Stimulated activated CD4-positive, alpha-beta T cell treated with anti-CD3 and anti-CD28 coated beads, Interleukin-2, amount 100 ng/mL, for 48 hours (primary cell): ENCODE measurements at regions not wholly inside any gene's neighbourhood (a gene's known extent, or its start where the extent isn't known, plus 50 kb on each side); places are given as distances from the start of the nearest gene placed in this dataset.
A peak's percentile ranks its signal among the peaks of the same experiment; 100 is the strongest.

Source experiments
- DNase-seq, 2 donors: peaks; one replicate each; pipeline ENCODE4 v3.0.0-alpha.2; 2020

DNA sequence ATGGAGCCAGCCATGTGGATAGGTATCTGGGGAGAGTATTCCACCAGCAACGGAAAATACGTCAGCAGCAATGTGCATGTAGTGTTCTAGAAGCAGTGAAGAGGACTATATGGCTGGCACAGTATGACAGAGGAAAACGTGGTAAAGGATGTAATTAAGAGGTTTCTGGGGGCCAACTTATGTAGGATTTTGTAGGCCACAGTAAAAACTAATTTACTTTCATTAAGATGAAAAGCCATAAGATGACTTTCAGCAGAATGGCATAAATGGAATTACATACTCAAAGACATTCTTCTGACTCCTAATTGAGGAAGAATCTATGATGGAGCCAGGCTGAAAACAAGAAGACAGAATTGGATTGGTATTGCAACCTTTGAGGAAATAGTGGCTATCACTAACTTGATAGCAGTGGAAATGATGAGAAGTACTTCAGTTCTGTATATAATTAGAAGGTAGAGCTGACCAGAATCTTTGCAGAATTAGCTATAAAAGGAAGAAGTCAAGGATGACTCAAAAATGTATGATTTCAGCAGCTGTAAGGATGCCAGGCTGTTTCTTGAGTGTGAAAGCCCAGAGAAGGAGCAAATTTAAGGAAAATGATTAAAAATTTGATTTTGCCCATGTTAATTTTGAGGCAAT lies 156.7 kb downstream of the MBL2 start:
- no peak for DNase-seq

DNA sequence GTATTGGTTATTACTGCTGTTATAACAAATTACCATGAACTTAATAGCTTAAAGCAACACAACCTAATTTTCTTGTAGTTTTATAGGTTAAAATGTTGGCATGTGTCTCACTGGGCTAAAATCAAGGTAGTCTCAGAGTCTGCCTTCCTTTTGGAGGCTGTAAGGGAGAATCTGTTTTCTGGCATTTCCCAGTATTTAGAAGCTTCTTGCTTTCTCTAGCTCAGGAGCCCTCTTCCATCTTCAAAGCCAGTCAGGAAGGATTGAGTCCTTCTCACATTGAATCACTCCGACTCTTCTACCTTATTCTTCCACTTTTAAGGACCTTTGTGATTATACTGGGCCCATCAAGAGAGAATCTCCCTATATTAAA lies 156.2 kb downstream of the MBL2 start:
- DNase-seq = no peak

DNA sequence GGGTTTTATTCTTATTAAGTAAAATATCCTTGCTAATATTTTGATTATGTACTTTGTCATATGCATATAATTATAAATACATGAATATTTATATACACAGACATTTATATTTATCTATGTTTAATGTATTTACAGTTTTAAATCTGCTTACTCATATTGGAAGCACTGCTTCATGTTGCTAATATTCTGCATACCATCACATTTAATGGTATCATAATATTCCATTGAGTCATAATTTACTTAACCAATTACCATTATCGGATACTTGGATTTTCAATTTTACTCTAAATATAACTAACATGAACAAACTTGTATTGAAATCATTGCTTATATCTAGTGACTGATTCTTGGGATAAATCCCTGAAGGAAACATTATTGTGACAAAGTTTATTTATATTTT lies 155.2 kb downstream of the MBL2 start:
- DNase-seq = no peak

DNA sequence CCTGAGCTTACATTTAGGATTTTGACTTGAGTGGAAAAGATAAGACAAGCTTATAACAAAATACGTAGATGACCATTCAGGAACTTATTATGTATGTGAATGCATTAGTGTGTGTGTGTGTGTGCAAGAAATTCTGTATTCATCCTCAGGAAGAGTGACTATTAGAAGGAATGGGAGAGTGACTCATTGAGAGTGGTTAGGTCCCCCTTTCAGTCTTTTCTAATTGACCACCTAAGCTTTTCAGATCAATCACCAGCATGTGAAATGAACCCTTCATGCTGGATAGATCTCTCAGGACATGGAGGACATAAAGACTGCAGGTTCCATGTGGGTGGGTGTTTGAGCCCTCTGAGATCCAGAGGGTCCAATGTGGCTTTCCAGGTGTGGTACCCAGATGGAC lies 153.5 kb downstream of the MBL2 start:
- no peak for DNase-seq

DNA sequence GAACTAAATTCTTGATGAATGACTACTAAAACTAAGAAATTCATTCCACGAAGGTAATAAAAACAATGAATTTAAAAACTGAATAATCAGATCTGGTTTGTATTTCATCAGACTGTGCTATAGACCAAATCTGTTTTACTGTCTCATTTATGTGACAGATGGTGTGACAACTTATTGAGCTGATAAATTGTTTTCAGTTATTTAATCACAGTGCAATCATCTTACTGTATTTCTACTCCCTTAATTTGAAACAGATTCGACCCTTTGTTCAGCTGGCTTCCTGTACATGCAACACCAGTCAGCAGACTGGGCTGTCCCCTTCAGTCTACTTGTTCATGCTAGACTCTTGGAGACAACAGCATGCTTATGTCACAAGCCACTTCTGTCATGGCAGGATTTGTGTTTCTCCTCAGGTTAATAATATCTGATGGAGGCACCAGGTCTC lies 150.9 kb downstream of the MBL2 start:
- no peak for DNase-seq

DNA sequence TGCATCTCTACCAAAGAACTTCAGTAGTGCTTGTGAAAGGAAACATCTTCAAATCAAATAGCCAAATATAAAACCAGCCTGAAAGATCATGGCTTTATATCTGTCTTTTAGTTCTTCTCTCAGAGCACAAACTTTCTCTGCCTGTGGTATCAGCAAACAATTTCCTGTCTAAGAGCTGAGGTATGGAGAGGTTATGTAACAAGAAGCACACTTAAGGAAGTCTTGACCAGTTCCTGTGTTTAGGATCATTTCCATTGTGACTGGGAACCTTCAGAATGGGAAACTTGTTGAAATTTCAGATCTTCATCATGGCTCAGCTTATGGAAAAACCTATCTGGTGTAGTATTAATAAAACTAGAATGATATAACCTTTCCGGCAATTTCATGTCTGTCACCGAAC lies 148.8 kb downstream of the MBL2 start:
- DNase-seq = no peak

DNA sequence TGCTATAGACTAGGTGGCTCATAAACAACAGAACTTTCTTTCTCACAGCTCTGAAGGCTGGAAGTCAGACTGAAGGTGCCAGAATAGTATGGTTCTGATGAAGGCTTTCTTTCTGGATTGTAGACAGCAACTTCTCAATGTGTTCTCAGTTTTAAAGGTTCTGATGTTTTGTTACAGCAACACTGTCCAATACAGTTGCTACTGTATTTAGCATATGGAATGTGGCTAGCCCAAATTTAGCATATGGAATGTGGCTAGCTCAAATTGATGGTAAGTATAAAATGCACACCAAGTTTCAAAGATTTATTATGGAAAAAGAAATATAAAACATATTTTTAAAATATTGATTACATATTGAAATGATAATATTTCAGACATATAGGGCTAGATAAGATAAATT lies 145.3 kb downstream of the MBL2 start:
- DNase-seq = no peak

DNA sequence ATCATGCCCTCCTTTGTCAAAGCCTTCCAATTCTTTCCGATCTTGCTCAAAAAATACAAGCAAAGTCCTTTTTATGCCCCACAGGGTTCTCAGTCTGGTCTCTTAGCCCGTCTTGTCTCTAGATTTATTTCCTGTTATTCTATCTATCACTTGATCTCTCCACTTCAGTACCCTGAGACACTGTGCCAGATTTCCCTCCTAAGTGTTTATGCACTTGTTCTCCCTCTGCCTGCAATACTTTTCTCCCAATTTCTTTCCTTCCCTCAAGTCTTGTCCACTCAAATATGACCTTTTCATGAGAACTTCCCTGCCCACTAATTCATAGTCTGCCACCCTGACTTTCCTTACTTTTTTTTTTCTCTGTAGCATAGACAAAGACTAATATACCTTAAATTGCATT lies 141.4 kb downstream of the MBL2 start:
- DNase-seq = no peak

DNA sequence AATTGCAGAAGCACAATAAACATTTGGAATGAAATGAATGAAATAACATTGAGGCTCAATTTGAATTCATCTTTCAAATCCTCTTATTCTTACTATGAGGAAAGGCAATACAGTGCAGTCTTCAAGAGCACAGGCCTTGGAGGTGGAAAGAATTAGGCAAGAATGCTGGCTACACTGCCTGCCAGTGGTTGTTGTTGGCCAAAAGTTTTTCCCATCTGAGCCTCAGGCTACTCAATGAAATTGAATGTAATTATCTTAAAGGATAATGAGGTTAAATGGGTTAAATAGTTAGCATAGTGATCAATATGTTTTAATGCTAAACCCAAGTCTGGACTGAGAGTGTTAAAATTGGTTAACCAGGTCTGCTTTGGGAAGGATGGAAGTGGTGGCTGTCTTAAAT lies 140.9 kb downstream of the MBL2 start:
- DNase-seq = no peak

DNA sequence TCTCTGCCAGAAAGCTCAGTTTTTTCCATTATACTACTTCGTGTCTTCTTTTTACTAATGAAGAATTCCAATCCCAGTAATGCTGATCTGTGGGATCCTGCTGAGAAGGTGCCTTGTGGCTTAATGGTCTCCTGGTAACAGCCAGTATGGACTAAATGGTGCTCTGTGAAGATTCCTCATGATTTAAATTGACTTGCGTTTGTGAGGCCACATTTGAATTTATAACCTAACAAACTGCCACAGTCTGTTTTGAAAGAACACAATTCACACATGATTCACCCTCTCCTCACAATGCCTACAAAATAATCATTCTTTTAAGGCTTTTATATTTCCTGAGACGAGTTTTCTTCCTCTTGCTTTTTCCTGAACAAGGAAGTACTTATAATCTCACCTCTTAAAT lies 140.0 kb downstream of the MBL2 start:
- no peak for DNase-seq

DNA sequence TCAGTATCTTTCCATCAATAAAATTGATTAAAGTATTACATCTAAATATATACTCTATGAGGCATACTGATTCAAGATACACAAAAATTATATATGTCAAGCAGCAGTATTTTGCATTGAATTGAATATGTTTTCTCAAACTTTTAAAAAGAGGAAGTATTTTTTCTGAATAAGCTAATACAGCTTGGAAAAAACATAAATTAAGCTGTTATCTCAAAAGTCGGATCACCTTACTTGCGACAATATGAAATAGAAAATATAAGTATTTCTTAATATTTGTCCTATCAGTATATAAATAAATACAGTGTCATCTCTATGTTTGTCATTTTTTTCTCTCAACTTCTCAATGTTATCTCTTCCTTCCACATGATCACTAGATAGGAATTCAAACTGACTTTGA lies 139.3 kb downstream of the MBL2 start:
- no peak for DNase-seq

DNA sequence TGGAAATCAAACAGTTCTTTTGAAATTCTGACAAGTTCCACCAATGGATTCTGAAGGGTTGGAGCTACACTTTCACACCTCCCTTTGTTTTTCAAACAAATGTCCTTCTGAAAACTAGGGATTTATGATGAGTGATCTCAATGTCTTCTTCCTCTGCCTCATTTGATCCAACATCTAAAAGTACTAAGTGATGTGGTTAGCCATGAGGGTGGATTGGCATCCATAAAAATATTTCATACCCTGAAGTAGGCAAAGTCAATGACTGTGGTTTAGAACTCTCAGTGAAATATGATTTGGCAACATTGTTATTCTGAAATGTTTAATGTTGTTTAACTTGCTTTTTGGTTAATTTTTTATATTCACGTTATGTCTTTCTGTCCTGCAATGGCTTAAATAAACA lies 136.9 kb downstream of the MBL2 start:
- no peak for DNase-seq

DNA sequence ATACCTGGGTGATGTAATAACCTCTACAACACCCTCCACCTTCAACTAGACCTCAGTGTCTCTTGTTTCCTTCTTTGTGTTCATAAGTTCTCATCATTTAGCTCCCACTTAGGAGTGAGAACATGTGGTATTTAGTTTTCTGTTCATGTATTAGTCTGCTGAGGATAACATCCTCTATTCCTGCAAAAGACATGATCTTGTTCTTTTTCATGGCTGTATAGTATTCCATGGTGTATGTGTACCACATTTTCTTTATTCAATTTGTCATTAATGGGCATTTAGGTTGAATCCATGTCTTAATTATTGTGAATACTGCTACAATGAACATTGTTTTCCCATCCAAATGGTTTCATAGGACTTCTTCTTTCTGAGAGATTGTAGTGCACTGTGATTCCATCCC lies 135.7 kb downstream of the MBL2 start:
- no peak for DNase-seq

DNA sequence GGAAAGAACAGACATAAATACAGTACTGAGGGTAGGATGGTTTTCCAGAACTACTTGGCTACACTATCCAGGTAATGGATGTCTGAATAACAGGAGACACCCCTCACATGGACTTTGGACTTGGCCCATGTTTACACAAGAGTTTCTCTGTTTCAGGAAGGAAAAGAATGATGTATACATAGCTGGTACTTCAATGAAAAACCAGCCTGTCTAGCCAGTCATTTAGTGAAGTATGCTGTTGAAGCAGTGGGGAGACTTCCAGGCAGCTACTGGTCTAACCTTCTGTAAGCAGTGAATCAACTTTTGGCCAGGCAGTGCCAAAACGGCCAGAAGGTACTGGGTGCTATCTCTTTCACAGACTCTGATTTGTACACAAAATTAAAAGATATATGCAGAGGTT lies 135.0 kb downstream of the MBL2 start:
- DNase-seq = no peak

DNA sequence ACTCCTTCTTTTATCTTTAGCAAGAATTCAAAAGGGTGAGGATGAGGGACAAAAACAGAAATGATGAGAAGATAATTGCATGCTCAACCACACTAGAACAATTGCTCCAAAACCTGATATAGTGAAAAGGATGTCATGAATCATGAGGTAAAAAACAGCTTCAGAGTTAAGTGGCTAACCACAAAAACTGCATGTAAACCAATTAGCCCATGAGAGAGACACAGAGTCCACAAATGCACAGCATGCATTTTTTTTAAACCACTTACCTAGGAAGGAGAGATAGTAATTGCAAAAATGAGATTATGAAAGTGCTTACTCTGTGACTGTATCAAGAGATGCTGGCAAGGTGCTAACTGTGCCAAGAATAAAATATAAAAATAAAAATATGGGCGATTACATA lies 132.9 kb downstream of the MBL2 start:
- no peak for DNase-seq

DNA sequence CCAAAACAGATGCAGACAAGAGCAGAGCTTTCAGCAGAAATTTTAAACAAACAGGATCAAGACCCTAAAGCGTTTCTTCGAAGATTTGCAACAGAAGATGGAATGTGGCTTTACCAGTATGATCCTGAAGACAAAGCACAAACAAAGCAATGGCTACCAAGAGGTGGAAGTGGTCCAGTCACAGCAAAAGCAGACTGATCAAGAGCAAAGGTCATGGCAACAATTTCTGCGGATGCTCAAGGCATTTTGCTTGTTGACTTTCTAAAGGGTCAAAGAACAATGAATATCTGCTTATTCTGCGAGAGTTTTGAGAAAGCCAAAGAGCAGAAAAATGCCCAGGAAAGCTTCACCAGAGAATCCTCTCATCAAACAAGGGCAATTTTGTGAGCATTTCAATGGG lies 130.4 kb downstream of the MBL2 start:
- no peak for DNase-seq

DNA sequence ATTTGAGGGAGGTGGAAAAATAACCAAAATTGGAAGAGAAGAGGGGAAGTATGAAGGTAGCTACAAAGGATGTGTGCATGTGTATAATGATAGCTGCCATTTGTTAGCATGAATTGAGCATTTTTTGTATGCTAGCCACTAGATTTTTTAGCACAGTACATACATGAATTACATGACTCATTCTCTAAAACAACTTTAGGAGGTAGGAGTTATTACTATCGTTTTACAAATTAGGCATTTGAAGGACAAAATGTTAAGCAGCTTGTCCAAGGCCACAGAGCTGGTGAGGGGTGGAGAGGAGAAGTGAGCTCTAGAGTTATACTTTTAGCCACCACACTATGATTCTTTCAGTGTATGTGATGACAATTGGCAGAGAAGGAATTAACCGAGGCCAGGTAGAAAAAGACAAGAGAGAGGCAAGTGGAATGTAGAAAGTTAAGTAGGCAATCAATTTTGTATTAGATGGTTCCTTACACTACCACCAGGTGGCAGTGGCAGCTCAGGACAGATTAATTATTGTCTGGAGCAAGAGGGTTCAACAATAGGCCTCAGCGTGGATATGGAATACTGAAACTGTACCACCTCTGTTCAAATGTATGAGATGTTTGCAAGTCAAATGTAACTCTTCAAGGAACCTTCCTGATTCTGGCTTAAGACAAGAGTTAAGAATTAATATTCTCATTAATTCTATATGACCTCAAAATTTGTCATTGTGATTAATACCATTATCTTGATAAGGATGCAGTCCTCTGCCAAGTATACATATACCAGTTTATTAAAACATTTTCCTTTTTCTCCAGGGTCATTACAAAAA lies 128.0 kb downstream of the MBL2 start:
- peak; percentile 1 to 3 for DNase-seq

DNA sequence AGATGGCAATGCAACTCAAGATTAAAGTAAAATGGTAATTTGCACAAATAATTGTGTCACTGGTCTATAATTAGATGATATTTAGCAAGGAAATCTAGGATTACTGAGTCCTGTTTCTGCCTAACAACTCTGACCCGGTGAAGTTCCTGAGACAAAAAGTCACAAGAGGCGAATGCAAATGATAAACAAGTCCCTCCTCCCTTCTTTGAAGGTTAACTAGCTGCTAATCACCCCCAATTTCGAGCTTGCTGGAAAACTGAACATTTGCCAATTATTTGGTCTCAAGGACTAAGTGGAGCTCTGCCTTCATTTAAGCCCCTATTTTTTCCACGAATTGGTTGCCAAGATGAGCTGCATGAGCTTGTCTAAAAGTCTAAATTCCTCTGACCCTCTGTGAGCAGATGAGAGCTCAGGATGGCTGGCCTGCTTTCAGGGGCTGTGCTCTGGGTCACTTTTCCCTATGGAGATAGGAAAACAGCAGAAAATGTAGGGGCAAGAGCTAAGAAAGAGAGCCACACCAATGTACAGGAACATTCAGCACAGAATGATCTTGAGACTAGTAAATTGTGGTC lies 127.3 kb downstream of the MBL2 start:
- DNase-seq = no peak

DNA sequence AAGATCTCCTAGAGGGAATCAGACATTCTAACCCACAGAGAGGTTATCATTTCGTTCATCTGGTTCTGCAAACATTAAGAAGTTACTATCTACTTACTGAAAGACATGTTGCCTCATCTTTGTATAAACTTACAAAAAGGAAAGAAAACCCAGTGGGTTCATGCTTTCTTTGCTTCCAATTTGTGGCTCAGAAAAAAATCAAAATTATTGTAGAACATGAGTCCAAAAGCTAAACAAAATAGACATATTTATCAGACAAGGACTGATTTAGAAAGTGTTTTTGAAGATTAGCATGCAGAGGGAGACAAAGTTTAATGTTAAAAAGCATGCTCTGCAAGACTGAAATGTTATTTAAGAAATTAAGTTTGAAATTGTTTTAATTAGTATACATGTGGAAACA lies 123.1 kb downstream of the MBL2 start:
- no peak for DNase-seq

DNA sequence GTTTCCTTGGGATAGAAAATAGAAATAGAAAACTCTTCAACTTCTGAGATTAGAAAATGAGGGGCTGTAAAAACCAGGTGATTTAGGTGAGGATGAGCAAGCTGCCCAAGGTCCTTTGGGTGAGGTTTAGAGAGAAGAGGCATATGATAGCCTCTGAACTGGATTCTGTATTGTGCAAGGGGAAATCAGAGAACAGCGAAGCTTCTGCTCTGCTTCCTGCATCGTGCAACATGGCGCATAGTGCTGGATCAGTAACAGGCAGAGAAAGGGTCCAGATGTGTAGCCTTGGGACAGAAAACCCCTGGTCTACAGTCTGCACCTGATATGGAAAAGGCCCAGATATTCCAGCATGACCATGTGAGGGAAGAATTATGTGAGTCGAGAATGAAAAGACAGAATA lies 121.7 kb downstream of the MBL2 start:
- no peak for DNase-seq

DNA sequence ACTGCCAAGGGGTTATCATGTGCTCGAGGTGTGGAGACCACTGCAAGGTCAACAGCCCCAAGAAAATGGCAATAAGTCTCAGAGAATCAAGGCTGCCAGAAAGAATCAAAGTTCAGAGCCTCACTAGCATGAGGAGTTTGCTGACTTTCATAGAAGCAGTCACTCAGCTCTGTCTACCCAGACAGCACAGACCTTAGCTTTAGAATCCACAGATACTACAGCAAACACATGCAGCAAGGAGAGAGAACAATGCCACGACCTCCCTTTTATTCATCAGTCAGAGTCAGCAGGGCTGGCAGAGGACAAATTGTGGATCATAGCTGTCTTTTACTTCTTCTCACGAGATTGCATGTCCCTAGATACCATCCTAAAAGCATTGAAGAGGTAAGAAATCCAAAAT lies 121.3 kb downstream of the MBL2 start:
- DNase-seq = no peak

DNA sequence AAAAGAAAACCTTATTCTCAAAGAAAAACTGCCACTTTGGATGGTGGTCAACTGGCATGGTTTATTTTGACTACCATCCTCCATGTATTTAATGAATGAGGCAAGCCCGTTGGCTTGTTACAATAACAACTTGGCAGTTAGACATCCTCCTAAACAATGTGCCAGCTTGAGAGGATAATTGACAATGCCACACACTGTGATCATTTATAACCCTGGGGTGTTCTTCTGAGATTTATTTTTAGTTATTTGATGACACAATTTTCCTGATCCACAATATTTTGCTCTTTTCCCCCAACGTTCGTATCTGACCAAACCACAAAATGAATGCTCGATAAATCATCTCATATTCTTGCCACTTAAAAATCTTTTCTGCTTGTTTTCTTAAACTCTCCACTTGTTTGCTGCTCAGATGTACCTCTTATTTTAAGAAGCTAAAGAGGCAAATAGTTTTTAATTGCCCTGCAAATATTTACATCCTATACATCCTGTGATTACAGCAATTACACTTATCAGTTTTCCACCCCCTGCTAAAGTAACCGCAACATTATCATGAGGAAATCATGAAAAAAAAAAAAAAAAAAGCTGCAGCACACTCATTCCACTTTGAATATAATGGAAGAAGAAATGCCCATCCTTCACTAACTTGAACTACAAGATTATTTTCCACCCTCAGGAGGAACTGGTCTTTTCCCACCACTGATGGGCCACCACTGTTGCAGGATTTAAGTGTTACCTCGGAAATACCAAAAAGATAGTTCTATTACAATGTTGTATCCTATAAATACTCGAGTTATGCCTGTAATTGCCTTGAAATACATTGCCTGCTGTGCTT lies 119.9 kb downstream of the MBL2 start:
- DNase-seq = no peak

DNA sequence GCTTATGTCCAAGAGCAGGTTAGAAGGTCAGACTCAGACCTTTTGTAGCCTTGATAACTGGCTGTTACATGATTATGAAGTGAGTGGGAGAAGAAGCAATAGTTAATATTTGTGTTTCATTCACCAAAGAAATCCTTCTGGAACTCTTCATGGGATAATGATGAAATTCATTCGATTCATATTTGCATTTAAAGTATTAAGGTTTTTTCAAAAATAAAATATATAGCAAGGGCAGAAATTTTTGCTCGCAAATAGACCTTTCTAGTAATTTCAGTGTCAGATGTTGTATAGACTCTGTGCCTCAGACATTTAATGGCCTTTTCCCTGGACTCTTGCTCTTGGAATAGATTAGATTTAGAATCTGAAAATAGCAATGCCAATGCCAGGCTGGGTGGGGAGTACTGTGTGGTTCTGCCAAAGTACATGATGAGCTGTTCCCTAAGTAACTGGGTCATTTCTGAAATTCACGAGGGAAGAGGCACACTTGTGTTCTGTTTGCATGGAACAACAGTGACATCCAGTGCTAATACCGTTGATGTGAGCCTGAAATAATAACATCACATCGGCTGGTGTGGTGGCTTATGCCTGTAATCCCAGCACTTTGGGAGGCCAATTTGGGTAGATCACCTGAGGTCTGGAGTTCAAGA lies 119.2 kb downstream of the MBL2 start:
- DNase-seq = no peak
